ENCODE measurements at regions not wholly inside any gene's neighbourhood (a gene's known extent, or its start where the extent isn't known, plus 50 kb on each side); places are given as distances from the start of the nearest gene placed in this dataset.

DNA sequence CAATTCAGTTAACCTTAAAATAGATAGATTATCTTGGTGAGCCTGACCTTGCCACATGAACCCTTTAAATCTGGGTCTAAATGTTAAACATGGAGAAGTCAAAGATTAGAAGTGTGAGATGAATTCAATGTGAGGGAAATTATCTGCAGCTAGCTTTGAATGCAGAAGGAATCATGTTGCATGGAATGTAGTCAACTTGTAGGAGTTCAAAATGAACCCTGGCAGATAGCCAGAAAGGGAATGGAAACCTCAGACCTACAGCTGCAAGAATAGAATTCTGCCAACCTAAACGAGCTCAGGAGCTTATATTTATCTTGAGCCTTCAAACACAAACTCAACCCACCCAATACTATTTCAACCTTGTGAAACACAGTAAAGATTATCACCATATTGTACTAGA, 632.5 kb downstream of the KCTD8 start:
- no peak overlapping the region for H3K27ac ChIP-seq (ENCODE audit: low read depth, low read length)
- no peak for DNase-seq
- no peaks in the 10 kb centered on the region for H3K27me3 Mint-ChIP-seq (ENCODE audit: insufficient read depth)
- no peaks in the 10 kb centered on the region for H3K4me1 ChIP-seq (ENCODE audit: control insufficient read depth, insufficient read depth, low read length)
- no peak overlapping the region for H3K9ac ChIP-seq (ENCODE audit: extremely low read depth, low read length, poor library complexity, severe bottlenecking)
- no peaks in the 10 kb centered on the region for H3K36me3 Mint-ChIP-seq (ENCODE audit: low read depth)
- no peaks in the 10 kb centered on the region for H3K9me3 ChIP-seq (ENCODE audit: control insufficient read depth, low read length)
- H3K36me3 ChIP-seq (ENCODE audit: control insufficient read depth, insufficient read depth, low read length), result no peaks in the 10 kb centered on the region
- no peaks in the 10 kb centered on the region for H3K27me3 ChIP-seq (ENCODE audit: control insufficient read depth, insufficient read depth, low read length, poor library complexity, severe bottlenecking)
- H3K4me3 Mint-ChIP-seq, result no peak overlapping the region
- H3K4me3 ChIP-seq (ENCODE audit: low read length), result no peak overlapping the region
- H3K27ac Mint-ChIP-seq, result no peak overlapping the region
- TF ChIP-seq, protein P1, sequence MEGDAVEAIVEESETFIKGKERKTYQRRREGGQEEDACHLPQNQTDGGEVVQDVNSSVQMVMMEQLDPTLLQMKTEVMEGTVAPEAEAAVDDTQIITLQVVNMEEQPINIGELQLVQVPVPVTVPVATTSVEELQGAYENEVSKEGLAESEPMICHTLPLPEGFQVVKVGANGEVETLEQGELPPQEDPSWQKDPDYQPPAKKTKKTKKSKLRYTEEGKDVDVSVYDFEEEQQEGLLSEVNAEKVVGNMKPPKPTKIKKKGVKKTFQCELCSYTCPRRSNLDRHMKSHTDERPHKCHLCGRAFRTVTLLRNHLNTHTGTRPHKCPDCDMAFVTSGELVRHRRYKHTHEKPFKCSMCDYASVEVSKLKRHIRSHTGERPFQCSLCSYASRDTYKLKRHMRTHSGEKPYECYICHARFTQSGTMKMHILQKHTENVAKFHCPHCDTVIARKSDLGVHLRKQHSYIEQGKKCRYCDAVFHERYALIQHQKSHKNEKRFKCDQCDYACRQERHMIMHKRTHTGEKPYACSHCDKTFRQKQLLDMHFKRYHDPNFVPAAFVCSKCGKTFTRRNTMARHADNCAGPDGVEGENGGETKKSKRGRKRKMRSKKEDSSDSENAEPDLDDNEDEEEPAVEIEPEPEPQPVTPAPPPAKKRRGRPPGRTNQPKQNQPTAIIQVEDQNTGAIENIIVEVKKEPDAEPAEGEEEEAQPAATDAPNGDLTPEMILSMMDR (conservative IDR thresholded peaks at IDR 0.05), result no peak
- H3K9me3 Mint-ChIP-seq, result peaks cover 15% of the 10 kb centered on the region
- H3K4me1 Mint-ChIP-seq, result no peaks in the 10 kb centered on the region
- WGBS, 2 experiments (ENCODE audit: insufficient coverage in 1 of 2, insufficient read length in 1 of 2), result 70% methylated on average over 1 of the region's 1 CpG; no CpG with 5 or more reads in 1 of the 2 experiments

DNA sequence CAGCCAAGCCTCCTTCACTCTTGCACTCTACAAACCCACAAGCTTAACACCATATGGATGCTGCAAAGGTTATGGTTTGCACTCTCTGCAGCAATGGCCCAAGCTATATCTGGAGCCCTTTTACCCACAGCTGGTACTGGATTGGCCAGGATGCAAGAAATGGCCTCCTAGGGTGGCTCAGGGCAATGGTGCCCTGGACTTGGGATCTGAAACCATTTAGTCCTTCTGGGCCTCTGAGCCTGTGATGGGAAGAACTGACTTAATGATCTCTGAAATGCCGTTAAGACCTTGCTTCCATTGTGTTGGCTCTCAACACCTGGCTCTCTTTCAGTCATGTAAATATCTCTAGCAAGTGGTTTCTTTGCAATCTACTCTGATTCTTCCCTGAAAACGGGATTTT, 626.0 kb downstream of the KCTD8 start:
- Histone ChIP-seq H3K9ac (ENCODE audit: extremely low read depth, low read length, poor library complexity, severe bottlenecking) (no peak overlapping the region), H3K4me1 (ENCODE audit: control insufficient read depth, insufficient read depth, low read length) (no peaks in the 10 kb centered on the region), H3K9me3 (ENCODE audit: control insufficient read depth, low read length) (peaks cover 22% of the 10 kb centered on the region), H3K36me3 (ENCODE audit: control insufficient read depth, insufficient read depth, low read length) (no peaks in the 10 kb centered on the region), H3K27me3 (ENCODE audit: control insufficient read depth, insufficient read depth, low read length, poor library complexity, severe bottlenecking) (no peaks in the 10 kb centered on the region), H3K27ac (ENCODE audit: low read depth, low read length) (no peak overlapping the region), H3K4me3 (ENCODE audit: low read length) (no peak overlapping the region)
- TF ChIP-seq, protein P1 (conservative IDR thresholded peaks at IDR 0.05), result no peak
- Mint-ChIP-seq H3K27ac (no peak overlapping the region), H3K9me3 (peaks cover 44% of the 10 kb centered on the region), H3K4me1 (no peaks in the 10 kb centered on the region), H3K36me3 (ENCODE audit: low read depth) (peaks cover 4% of the 10 kb centered on the region), H3K27me3 (ENCODE audit: insufficient read depth) (no peaks in the 10 kb centered on the region), H3K4me3 (no peak overlapping the region)
- 85 to 89% methylated on average over 2 of the region's 2 CpGs for WGBS, 2 experiments (ENCODE audit: insufficient coverage in 1 of 2, insufficient read length in 1 of 2)
- no peak for DNase-seq

DNA sequence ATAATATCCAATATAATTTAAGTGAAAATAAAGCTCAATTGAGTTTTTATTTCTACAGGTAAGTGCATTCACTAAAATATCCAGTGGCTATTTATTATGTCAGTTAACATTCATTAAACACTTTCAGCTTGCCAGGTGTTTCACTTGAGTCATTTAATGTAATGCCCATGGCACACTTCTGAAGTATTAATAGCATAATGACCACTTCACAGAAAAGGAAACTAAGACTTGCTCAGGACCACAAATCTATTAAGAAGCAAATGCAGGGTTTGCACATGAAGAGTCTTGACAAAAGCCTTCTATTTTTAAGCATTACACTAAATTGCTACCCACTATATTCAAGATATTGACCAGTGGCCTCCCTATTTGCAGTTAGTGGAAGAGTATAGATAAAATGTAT, 612.7 kb downstream of the KCTD8 start:
- H3K36me3 Mint-ChIP-seq (ENCODE audit: low read depth), result no peaks in the 10 kb centered on the region

More for the DNA sequence above, 612.7 kb downstream of the KCTD8 start:
- no peak overlapping the region for H3K4me3 ChIP-seq (ENCODE audit: low read length)
- no peak overlapping the region for H3K9ac ChIP-seq (ENCODE audit: extremely low read depth, low read length, poor library complexity, severe bottlenecking)
- Mint-ChIP-seq H3K4me3 (no peak overlapping the region), H3K27me3 (ENCODE audit: insufficient read depth) (no peaks in the 10 kb centered on the region), H3K27ac (no peak overlapping the region), H3K4me1 (no peaks in the 10 kb centered on the region), H3K9me3 (no peaks in the 10 kb centered on the region)
- no peaks in the 10 kb centered on the region for H3K27me3 ChIP-seq (ENCODE audit: control insufficient read depth, insufficient read depth, low read length, poor library complexity, severe bottlenecking)
- TF ChIP-seq, protein P1 (conservative IDR thresholded peaks at IDR 0.05), result no peak
- no peak overlapping the region for H3K27ac ChIP-seq (ENCODE audit: low read depth, low read length)
- H3K36me3 ChIP-seq (ENCODE audit: control insufficient read depth, insufficient read depth, low read length), result no peaks in the 10 kb centered on the region
- no peaks in the 10 kb centered on the region for H3K9me3 ChIP-seq (ENCODE audit: control insufficient read depth, low read length)
- H3K4me1 ChIP-seq (ENCODE audit: control insufficient read depth, insufficient read depth, low read length), result no peaks in the 10 kb centered on the region
- DNase-seq, result no peak

Measured in endodermal cell (in vitro differentiated cells).